Natural killer cell (primary cell): ENCODE measurements at regions not wholly inside any gene's neighbourhood (a gene's known extent, or its start where the extent isn't known, plus 50 kb on each side); places are given as distances from the start of the nearest gene placed in this dataset.

Experiments used
- ATAC-seq, 3 donors: fragments of 150-1000 bp in 2 of 3; fragments of 200-7000 bp in 1 of 3; cut with Tn5 transposase; 1 replicate in 1 of 3; 2 replicates in 2 of 3; pipeline ENCODE4 v1.10.0; 2021; ENCODE audit warnings: mild to moderate bottlenecking in 2 of 3, moderate library complexity in 2 of 3
- DNase-seq, 2 donors: peaks; one replicate each; pipeline versions ENCODE4 v3.0.0 to v3.0.0-alpha.2; 2013 to 2021; ENCODE audit warnings: mixed read lengths in 1 of 2
- H3K27ac ChIP-seq: one replicate; pipeline ENCODE4 v1.5.1; 2013; ENCODE audit warnings: mild to moderate bottlenecking, low read length
- H3K27me3 ChIP-seq: one replicate; pipeline ENCODE4 v1.6.1; 2013; ENCODE audit warnings: low read length; ENCODE audit not compliant: control insufficient read depth, insufficient read depth
- H3K36me3 ChIP-seq: one replicate; pipeline ENCODE4 v1.6.1; 2013; ENCODE audit warnings: low read length; ENCODE audit not compliant: control insufficient read depth, insufficient read depth
- H3K4me1 ChIP-seq: one replicate; pipeline ENCODE4 v1.6.1; 2013; ENCODE audit warnings: low read length; ENCODE audit not compliant: control insufficient read depth, insufficient read depth
- H3K4me3 ChIP-seq: one replicate; pipeline ENCODE4 v1.5.1; 2013; ENCODE audit warnings: low read length
- H3K9me3 ChIP-seq: one replicate; pipeline ENCODE4 v1.6.1; 2013; ENCODE audit warnings: low read length; ENCODE audit not compliant: control insufficient read depth, insufficient read depth
- H3K27ac Mint-ChIP-seq, 2 donors: one replicate each; pipeline ENCODE4 v1.8.0; 2022; ENCODE audit warnings: mild to moderate bottlenecking in 2 of 2, mixed read lengths in 2 of 2, moderate library complexity in 1 of 2
- H3K27me3 Mint-ChIP-seq, 2 donors: one replicate each; pipeline ENCODE4 v1.8.0; 2022; ENCODE audit warnings: low read depth in 2 of 2, mixed read lengths in 2 of 2
- H3K36me3 Mint-ChIP-seq: one replicate; pipeline ENCODE4 v1.8.0; 2022; ENCODE audit warnings: mixed read lengths
- H3K4me1 Mint-ChIP-seq, 2 donors: one replicate each; pipeline ENCODE4 v1.8.0; 2022; ENCODE audit warnings: mixed read lengths in 2 of 2
- H3K4me3 Mint-ChIP-seq: one replicate; pipeline ENCODE4 v1.8.0; 2022; ENCODE audit warnings: mild to moderate bottlenecking, moderate library complexity, mixed read lengths
- H3K9me3 Mint-ChIP-seq, 2 donors: one replicate each; pipeline ENCODE4 v1.8.0; 2022; ENCODE audit warnings: mixed read lengths in 2 of 2
- WGBS: methylation state at CpG from one replicate; pipeline ENCODE4 v1.1.7; 2013; ENCODE audit warnings: missing lambda C conversion rate; ENCODE audit not compliant: insufficient coverage; 5-methylcytosine and 5-hydroxymethylcytosine counted together
- intact Hi-C: fragments of 100-400 bp; cut with micrococcal nuclease; formaldehyde crosslinking; loops from one replicate; pipeline ENCODE4 v1.14.2; 2022
- TF ChIP-seq, protein P1 (sequence below): fragments of 200-600 bp; IDR thresholded peaks from one replicate; pipeline ENCODE4 v1.8.0; 2022; ENCODE audit warnings: antibody characterized with exemption

DNA sequence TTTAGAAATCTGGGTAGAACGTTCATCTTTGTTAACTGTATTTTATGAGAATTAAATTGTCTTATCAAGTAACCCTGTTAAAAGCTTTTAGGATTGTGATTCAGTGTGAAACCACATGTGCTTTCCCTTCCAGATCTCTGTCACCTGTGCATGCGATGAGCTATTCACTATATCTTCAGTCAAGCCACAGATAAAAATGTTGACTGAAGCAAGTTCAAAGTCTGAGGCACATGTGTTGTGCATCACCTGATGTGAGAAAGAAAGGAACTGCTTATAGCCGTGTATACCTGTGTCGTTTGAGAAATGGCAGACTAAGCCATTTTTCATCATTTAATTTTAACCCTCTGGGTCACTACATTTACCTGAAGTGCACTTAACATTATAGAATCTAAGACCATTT, 1088.9 kb upstream of the TENM4 start:
- WGBS: 63% methylated on average over 3 of the region's 4 CpGs
- TF ChIP-seq, protein P1, sequence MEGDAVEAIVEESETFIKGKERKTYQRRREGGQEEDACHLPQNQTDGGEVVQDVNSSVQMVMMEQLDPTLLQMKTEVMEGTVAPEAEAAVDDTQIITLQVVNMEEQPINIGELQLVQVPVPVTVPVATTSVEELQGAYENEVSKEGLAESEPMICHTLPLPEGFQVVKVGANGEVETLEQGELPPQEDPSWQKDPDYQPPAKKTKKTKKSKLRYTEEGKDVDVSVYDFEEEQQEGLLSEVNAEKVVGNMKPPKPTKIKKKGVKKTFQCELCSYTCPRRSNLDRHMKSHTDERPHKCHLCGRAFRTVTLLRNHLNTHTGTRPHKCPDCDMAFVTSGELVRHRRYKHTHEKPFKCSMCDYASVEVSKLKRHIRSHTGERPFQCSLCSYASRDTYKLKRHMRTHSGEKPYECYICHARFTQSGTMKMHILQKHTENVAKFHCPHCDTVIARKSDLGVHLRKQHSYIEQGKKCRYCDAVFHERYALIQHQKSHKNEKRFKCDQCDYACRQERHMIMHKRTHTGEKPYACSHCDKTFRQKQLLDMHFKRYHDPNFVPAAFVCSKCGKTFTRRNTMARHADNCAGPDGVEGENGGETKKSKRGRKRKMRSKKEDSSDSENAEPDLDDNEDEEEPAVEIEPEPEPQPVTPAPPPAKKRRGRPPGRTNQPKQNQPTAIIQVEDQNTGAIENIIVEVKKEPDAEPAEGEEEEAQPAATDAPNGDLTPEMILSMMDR: no peak
- Histone ChIP-seq H3K4me1 (no peaks in the 10 kb centered on the region), H3K9me3 (peaks cover 6% of the 10 kb centered on the region), H3K27ac (no peak overlapping the region), H3K4me3 (no peak overlapping the region), H3K27me3 (no peaks in the 10 kb centered on the region), H3K36me3 (no peaks in the 10 kb centered on the region)
- no peak overlapping the region for H3K4me3 Mint-ChIP-seq
- H3K4me1 Mint-ChIP-seq: no peaks in the 10 kb centered on the region
- H3K27ac Mint-ChIP-seq: no peak overlapping the region
- intact Hi-C loops: no loop called here
- ATAC-seq (no peak), DNase-seq (no peak)
- H3K9me3 Mint-ChIP-seq: peaks cover 20% of the 10 kb centered on the region in 2 donors
- no peaks in the 10 kb centered on the region for H3K27me3 Mint-ChIP-seq
- H3K36me3 Mint-ChIP-seq: peaks cover 6% of the 10 kb centered on the region

DNA sequence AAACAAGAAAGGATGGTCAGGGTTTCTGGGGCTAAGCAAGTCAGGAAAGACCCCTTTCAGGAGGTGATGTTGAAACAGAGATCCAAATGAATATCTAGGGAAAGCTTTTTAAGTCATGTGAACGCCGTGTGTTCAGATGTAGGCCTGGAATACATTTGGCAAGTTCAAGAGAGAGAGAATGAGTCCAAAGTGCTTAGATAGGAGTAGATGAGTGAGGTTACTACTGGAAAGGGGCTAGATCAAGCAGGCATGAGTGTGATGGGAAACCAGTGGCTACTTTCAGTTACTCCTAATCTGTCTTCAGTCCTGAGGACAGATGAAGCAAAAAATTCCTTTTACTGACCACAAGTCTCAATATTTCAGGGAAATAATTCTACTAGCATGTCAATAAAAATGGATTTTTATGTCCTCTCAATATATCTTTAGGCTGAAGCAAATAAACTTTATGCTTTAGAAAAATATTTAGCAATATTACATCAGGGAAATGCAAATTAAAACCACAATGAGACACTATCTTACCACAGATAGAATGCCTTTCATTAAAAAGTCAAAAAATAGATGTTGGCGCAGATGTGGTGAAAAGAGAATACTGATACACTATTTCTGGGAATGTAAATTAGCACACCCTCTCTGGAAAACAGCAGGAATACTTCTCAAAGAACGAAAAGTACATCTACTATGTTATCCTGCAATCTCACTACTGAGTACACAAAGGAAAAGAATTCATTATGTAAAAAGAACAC, 1085.0 kb upstream of the TENM4 start:
- 63% methylated on average over 2 of the region's 4 CpGs for WGBS
- DNase-seq: no peak
- intact Hi-C loops: no loop called here
- TF ChIP-seq, protein P1: no peak
- Histone ChIP-seq H3K9me3 (no peaks in the 10 kb centered on the region), H3K27ac (no peak overlapping the region), H3K27me3 (no peaks in the 10 kb centered on the region), H3K36me3 (no peaks in the 10 kb centered on the region), H3K4me3 (no peak overlapping the region), H3K4me1 (no peaks in the 10 kb centered on the region)
- H3K4me1 Mint-ChIP-seq: no peaks in the 10 kb centered on the region
- no peak for ATAC-seq
- no peak overlapping the region for H3K27ac Mint-ChIP-seq
- peaks cover 6% of the 10 kb centered on the region for H3K36me3 Mint-ChIP-seq
- no peaks in the 10 kb centered on the region for H3K27me3 Mint-ChIP-seq
- peaks cover 13% of the 10 kb centered on the region in 2 donors for H3K9me3 Mint-ChIP-seq
- H3K4me3 Mint-ChIP-seq: no peak overlapping the region

DNA sequence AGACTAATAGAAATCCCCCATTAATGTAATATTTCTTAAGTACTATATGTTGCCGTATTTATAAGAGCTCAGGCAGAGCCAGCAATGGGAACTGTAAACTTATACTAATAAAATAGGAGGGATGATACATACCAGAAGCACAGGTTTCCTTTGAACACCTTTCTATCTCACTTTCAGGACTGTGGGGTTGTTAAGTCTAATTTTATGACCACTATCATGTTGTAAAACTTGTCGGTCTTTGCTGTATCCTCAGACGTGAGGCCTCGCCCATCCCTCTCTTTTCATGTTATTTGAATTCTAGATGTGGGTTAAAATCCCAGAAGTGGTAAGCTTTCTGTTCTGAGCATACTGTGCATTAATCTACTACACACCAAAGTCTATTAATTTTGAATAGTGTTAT, 1083.5 kb upstream of the TENM4 start:
- Histone ChIP-seq H3K9me3 (no peaks in the 10 kb centered on the region), H3K27me3 (no peaks in the 10 kb centered on the region), H3K36me3 (no peaks in the 10 kb centered on the region), H3K4me3 (no peak overlapping the region), H3K27ac (no peak overlapping the region), H3K4me1 (no peaks in the 10 kb centered on the region)
- no CpG with 5 or more reads among the region's 4 CpGs for WGBS
- Mint-ChIP-seq H3K36me3 (peaks cover 6% of the 10 kb centered on the region), H3K9me3 (peaks cover 13% of the 10 kb centered on the region in 2 donors), H3K4me3 (no peak overlapping the region), H3K4me1 (no peaks in the 10 kb centered on the region), H3K27me3 (no peaks in the 10 kb centered on the region), H3K27ac (no peak overlapping the region)
- ATAC-seq (no peak), DNase-seq (no peak)
- intact Hi-C loops: no loop called here
- TF ChIP-seq, protein P1: no peak

DNA sequence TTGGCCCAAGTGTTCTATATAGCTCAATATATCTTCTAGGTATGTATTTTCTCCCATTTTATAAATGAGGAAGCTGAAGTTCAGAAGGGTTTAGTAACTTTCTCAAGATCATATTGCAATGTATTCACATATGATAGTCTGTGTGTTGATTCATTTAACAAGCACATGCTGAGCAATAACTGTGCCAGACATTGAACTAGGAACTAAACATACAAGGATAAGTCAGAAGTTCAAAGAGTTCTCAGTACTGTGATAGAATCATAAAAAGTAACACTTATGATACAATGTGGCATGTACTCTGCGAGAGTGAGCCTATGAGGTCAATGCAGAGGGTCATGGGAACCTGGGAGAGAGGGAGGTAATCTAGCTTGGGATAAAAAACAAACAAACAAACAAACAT, 1082.2 kb upstream of the TENM4 start:
- Histone ChIP-seq H3K36me3 (no peaks in the 10 kb centered on the region), H3K4me1 (no peaks in the 10 kb centered on the region), H3K9me3 (peaks cover 3% of the 10 kb centered on the region), H3K27me3 (no peaks in the 10 kb centered on the region), H3K4me3 (no peak overlapping the region), H3K27ac (no peak overlapping the region)
- WGBS: 83% methylated on average over 1 of the region's 1 CpG
- Mint-ChIP-seq H3K36me3 (peaks cover 6% of the 10 kb centered on the region), H3K4me3 (no peak overlapping the region), H3K27me3 (no peaks in the 10 kb centered on the region), H3K9me3 (peaks cover 10 to 12% of the 10 kb centered on the region in 2 donors), H3K27ac (no peak overlapping the region), H3K4me1 (no peaks in the 10 kb centered on the region)
- intact Hi-C loops: no loop called here
- TF ChIP-seq, protein P1: no peak
- DNase-seq (no peak), ATAC-seq (no peak)
